HG03196 (cell line): ENCODE measurements at regions not wholly inside any gene's neighbourhood (a gene's known extent, or its start where the extent isn't known, plus 50 kb on each side); places are given as distances from the start of the nearest gene placed in this dataset.

Experiments
- ATAC-seq: cut with Tn5 transposase; IDR thresholded peaks from one replicate; pipeline ENCODE4 v1.9.1; 2021; ENCODE audit not compliant: unreplicated experiment

DNA sequence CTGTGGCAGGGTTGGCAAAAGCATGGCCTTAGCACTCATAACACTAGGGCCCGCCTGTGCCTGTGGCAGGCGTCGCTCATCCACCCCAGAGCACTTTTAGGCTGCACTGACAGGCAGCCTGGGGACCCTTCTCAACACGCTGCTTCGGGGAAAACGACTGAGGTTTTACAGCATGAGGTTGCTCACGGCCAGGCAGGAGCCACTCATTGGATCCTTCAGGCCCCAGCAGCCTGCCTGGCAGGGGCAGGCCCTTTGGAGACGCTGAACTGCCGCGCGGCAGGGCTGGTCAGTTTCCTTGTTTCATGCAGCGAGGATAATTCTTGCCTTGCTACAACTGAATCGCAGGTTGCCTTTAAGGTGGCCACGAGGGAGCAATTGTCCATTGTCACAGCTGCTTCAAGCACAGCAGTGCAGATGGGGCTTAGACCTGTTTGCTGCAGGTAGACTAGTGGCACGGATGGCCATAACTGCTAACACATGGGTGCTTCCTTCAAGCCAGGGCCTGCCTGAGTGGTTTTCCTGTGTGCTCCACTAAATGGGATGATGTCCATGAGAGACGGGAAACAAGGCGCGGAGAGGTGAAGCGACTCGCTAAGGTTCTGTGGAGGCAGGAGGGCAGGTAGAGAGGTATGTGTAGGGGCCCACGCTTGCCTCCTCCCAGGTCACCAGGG lies 49.9 kb upstream of the HS6ST1 start:
- no peak for ATAC-seq

DNA sequence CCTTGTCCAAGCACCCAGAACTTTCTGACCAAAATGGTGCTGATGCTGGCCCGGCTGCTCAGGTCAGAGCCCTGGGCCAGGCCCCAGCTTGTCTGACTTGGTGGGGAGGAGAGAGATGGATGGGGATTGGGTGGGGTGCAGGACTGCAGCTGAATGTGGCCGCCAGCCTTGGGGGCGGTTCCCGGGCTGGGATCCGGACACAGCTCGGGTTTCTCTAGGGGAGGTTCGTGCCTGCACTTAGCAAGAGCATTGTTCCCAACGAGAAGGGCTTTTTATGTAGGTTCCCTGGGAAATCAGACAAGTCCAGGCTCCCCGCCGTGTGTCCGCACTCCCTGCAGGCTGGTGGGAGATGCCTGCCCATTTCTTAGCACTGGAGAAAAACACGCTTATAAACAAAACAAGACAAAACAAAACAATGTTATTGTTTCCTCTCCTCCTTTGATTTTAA lies 50.5 kb upstream of the HS6ST1 start:
- ATAC-seq, result no peak

DNA sequence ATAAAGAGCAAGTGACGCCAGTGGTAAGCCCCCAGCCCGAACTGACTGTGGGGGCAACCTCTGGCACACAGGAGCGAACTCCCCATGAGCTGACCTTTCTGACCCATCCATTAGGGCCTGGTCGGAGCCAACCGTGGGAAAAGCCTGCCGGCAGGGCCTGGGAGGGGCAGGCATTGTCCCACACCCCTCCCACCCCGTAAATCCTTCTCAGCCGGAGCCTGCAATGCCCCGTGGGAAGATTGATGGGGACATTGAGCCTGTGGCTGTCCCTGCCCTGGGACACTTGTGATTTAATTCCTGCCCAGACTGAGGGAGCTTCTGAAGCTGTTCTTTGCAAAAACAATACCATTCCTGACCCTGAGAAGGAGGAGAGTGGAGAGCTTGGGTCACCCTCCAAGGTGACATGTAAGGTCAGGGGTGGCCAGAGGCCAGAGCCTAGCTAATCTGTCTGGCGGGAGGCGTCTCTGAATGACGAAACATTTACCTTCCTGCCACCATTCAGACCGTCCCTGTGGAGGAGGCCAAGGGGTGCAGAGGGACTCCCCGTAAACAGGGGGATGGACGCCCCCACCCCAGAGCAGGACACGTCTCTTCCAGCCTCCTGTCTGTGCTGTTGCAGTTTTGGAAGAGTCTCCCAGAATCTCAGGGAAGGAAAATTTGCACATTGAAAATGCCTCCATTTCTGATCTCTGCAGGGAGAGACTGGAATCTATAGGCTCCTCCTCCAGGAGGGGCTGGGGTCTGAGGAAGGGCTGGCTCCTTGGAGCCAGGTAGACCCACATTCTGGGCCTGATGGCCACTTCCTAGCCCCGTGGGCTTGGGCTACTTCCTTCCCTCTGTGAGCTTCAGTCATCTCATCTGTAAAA lies 51.2 kb upstream of the HS6ST1 start:
- no peak for ATAC-seq

DNA sequence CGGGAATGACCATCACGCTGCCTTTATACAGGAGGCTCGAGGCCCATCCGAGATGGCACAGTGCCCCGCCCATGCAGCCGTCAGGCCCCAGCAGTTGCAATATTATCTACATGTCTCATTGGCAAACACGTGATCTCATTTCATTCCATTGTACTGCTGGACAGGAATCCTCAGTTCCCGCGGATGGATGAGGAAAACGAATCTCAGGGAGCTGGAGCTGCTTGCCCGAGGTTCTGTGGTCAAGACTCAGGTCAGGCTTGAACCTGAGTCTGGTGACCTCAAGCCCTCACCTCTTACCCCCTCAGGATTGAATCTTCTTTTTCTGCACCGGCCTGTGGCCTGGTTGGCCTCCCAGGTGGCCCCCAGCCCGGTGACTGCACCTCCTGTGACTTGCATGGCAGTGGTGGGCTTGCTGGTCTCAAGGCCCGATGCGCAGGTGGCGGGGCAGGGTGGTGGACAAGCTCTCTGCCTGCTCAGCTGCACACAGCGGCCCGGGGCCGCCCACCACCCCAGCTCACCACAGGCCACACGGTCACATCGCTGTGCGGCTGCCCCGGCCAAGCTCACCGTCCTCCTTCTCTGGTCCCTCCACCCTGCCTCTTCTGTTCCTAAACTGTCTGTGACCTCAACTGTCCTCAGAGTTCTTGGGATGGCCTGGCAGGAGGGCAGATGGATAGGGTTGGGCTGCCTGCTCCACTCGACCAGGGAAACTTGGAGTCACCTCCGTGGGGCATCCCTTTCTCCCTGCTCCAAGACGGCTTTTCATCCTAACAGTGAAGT lies 52.0 kb upstream of the HS6ST1 start:
- no peak for ATAC-seq

DNA sequence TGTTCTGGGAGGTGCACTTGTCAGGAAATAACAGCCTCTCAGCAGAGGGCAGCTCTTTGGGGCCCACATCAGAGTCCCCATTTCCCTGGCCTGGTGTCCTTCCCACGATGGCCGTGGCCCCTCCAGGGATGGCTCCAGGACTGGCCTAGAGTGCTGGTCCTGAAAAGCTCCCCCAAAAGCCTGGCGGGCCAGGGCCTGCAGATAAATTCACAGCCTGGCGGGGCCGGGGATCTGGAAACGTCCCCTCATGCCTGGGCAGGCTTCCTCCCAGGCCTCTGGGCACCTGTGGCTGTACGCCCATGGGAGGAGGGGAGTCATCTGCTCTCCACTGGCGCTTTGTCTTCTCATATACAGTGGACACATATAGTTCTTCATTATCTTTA lies 52.6 kb upstream of the HS6ST1 start:
- no peak for ATAC-seq

DNA sequence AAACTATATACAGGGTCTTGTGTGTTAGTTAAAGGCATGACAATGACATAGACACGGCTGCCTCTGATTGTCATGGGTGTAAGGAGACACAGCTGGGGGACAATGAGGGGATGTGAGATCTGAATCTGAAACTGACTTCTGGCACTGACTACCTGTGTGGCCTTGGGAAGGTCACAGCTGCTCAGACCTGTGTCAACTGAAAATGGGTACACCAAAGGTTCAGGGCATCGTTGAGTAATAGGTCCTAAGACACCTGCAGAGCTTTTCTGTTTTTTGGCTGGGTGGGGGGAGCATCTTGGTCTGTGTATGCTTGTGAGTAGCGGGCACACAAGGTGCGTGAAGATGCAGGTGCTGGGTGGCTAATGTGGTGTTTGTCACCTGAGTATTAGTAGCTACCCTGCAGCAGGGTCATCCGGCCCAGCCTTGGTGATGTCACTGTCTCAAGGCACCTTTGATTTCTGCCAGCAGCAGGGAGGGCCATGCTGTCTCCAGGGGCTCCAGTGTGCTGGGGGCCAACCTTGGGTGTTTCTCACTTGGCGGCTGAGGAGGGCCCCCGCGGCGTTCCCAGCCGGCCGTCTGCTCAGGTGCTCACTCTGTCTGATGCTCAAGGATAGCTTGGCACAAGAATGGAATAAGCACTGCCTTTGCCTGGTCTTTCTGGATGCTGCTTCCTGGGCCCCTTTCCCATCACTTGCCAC lies 53.1 kb upstream of the HS6ST1 start:
- no peak for ATAC-seq

DNA sequence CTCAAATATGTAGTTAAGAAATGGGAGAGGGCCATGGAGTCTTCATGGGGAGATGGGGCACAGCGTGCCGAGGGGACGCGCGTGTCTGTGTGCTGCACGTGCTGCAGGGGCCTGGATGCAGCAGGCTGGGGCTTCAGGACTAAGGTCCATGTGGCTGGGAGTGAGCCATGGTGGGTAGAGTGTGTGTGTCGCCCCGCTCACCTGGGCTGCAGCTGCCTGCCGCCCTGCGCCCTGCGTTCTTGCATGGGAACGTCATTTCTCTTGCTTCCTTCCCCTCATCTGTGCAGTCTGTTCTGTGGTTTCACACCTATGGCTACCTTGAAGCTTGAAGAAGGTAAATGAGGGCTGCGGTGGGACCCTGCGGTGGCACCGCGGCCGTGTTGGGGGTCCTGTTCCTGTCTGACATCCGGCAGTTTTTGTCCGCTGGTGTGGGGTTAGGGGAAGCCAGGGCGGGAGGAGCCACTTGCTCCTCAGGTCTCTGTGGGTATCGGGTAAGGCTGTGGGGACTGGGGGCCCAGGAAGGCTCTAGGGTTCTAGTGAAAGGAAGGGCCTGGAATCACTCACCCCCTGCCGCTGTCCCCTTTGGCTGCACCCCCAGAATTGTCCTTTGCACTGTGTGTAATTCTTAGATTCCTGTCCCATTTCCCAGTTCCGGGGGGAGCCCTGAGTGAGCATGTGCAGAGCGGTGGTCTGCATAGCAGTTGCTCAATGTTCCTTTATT lies 54.1 kb upstream of the HS6ST1 start:
- ATAC-seq, result no peak

DNA sequence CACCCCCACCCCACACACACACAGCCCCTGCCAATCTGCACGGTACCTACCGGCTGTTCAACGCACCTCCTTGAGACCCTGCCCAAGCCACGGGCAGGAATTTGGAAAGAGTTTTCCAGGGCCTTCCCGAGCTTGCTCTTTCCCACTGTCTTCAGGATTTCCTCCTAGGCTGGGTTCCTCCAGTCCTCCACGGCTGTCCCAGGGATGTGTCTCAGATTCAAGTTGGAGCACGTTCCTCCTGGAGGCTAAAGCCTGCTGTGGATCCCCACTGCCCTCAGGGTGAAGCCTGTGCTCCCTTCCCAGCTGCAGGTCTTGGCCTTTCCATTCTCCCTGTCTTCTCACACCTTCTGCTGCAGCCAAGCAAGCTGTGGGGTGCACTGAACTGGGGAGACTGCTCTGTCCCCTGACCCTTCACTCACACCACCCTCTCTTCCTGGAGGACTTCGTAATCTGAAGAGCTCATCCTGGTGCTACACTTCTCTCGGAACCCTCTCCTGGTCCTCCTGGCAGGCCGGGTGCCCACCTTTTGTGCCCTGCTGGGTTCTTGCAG lies 54.9 kb upstream of the HS6ST1 start:
- no peak for ATAC-seq

DNA sequence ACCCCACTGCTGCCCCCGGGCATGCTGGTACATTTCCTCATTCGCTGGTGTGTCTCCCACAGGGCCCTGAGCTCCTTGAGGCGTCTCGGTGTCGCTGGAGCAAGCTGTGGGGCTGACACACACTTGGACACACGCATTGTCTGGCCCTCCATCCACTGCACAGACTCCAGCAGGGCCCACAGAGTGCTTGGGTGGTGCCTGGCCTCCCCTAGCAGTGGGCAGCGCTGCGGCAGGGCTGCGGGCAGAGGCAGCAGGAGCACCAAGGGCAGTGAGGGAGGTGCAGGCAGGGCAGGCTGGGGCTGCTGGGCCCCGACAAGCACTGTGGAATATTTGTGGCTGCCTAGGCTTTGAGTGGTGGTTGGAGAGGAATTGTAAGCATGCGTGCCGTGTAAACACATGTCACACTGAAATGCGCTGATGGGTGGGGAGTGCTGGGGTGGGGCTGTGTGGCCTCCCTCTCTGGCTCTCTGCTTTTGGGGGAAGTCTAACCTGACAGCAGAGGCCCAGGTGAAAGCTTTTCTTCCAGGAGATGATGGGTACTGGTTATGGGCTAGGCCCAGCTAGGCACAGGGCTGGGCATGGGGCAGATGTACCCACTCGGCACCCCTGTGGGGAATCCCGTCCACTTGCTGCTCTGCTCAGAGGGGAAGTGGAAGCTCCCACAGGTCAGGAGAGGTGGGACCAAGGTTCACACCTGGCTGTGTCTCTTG lies 55.5 kb upstream of the HS6ST1 start:
- ATAC-seq, result no peak

DNA sequence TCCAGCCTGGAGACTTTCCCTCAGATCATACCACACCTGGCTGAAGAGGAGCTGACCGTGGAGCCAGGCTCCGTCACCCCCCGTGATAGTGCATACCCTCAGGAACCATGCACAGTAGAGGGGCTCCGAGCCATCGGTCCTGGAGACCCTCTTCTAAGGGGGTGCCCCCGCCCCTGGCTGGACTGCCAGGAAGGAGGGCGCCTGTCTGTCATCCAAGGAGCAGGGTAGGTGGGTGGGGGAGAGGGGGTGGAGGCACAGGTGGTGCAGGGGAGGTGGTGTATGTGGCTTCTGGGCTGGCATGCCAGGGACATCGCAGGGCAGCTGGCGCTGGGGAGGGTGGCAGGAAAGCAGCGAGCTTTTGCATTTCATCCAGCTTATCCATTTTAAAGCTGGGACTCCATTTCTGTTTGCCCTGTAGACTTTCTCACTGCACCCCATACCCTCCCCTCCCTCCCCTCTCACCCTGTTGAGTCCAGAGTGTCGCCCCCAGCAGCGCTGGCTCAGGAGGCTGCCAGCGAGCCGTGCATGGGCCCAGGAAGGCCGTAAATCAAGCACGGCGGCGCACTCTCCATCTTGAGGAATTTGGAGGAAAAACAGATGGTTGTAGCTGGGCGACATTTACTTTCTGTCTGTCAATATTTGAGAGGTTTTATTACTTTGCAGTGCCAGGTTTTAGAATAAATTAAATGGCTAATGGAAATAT lies 56.2 kb upstream of the HS6ST1 start:
- no peak for ATAC-seq

DNA sequence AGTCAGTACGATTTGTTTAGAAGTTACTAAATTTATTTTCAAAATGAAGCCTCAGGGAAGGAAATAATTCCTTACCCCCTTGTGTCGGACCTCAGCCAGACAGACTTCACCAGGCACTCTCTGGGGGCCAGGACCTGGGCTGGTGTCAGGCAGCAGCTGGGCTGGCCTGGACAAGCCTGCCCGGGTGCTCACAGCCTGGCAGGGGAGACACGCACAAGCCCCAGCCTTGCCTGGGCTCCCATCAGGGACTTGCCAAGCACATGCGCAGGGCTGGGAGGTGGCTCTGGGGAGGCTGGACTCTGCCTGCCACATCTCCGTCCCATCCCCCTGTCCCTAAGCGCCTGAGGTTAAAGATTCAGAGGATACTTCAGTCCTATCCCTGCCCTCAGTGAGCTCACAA lies 56.8 kb upstream of the HS6ST1 start:
- no peak for ATAC-seq

DNA sequence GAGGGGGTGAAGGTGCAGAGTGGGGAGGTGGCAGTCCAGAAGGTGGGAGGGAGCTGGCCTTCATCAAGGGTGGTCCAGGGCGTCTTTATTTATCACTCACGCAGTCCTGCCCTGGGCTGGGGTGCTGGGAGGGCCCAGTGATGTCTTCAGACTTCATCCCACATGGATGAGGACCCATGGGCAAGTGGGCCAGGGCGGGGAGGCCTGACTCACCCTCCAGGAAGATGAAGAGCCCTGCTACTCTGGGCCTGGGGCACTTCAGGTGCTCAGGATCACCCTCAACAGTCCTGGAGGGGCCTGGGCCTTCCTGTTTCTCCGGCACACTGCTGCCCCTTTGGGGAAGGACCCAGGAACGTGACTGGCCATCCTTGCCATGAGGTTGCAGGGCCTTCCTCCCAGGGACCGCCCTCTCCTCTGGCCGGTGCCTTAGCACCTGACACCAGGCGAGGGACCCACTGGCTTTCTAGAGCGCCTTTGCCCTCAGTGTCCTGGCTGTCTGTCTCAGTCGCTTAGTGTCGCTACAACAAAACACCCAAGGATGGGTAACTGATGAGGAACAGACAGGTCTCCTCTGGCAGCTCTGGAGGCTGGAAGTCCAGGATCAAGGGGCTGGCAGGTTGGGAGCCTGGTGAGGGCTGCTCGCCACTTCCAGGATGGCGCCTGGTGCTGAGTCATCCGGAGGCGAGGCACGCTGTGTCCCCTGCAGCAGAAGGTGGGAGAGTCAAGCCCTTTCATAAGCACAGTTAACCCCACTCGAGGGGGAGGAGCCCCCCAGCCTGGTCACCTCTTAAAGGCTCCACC lies 57.8 kb upstream of the HS6ST1 start:
- ATAC-seq, result no peak

DNA sequence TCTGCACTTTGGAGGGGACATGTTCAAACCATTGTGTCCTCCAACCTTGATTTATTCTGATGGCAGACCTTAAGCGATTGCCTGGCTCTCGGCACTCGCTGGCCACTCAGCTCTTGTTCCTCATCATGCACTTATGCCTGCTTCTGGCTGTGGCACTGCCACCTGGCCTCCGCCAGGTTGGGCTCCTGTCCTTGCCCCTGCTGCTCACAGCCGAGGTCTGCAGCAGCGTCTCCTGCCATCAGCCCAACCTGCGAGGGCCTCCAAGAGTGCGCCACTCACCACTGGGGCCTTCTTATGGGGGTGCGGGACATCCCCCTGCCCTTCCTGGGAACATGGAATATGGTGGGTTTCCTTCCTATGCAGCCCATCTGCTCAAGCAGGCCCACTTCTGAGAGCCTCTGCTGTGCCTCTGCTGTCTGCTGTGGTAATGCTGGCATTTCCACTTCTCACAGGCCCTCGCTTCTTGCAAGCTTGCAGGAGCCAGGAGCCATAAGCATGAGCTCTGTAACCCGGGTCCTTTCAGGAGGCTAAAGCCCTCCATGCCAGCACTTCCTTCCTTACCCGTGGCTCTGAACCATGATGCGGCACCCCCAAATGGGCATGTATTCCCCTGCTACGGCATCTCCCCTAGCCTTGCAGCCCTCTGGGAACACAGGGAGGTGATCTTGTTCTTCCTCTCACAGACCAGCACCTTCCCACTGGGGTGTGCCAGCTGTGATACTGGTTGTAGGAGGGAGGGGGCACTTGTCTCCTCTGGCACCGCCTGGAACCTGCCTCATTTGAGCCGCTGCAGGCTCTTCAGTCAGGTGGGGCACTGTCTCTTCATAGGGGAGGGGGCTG lies 58.6 kb upstream of the HS6ST1 start:
- no peak for ATAC-seq

DNA sequence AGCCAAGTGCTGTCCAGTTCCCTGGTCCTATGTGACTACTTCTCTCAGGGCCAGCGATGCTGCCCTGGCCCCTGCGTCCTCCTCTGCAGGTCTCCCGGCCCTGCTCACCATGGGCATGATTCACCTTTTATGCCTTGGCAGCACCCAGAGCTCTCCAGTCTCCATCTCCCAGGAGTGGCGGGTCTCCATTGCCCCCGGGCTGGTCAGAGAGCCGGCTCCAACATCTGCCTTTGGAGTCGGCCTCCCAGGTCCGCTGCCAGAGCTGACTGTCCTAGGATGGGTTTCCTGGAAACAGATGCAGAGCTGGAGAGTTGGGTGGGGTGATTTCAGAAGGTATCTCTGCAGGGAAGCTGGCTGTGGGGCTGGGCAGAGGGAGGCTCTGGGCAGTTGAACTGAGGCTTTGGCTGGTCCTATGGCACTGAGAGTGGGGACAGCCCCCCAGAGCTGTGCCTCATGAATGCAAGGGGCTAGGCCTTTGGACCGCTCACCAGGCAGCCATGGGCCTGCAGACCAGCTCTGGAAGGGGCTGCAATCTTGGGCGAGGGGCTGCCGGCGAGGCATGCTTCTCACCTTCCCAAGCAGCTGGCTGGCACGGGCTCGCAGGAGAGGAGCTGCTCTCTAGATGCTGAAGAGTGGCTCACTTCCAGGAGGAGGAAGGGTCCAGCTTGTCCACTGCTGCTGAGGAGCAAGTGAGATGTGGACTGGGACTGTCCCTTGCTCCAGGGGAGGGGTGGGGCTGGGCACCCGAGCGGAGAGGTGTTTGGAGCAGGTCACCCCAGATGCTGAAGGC lies 59.8 kb upstream of the HS6ST1 start:
- no peak for ATAC-seq

DNA sequence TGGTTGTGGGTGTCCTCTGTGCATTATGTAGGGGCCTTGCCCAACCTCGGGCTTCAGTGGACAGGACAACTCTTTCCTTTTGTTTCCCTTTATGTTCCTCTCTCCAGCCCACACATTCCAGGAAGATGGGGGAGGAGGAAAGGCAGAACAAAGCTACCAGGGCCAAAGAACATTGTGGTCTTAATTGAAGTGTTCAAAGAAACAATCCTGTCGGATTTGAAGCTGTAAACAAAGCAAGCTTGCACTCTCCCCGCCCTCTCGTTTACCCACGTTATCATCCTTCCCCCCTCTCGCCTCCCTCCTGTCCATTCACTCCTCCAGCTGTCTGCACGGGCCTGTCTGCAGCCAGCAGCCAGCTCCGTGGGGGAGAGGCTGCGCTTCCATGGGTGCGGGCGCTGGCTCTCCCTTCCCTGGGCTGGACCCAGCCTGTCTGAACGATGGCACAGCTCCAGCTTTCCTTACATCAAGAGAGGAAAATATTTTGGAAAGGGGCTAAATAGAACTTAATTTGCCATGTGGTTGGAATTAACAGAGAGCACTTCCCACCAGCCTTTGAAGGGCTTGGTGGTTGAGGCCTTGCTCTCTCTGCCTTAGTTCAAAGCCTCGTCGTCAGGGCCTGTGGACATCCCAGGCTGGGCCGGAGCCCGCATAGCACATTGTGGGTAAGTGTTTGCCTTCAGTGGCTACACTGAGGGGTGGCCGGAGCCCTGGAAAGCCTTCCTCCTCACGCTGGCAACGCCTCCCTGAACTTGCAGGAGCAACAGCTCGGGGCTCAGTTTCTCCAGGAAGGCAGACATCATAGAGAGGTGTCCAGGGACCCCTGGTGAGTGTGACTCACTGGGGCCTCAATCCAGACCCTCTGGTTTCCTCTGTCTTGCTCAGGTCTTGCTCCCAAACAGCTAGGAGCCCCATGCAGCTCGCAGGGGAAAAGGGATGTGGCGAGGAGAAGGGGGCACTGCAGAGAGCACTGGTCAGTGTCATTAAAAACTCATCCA lies 60.6 kb upstream of the HS6ST1 start:
- ATAC-seq, result no peak
